ENCODE measurements at regions not wholly inside any gene's neighbourhood (a gene's known extent, or its start where the extent isn't known, plus 50 kb on each side); places are given as distances from the start of the nearest gene placed in this dataset.
"Not testable (repeated sequence)": the region's sequence is repeated elsewhere in the genome, so short reads cannot be mapped to it uniquely, and the experiment has no call there.

GRCh38 chr5:159515909-159516415 lies 185.7 kb upstream of the IL12B start:
- WGBS (ENCODE audit: extremely low coverage, insufficient coverage, low lambda C conversion rate): no CpG with 5 or more reads among the region's 10 CpGs
- DNase-seq: peak; percentile 81

GRCh38 chr5:159518371-159518770 lies 188.1 kb upstream of the IL12B start:
- Histone ChIP-seq H3K4me3 (ENCODE audit: low read length) (no peak overlapping the region), H2AK5ac (ENCODE audit: low read length) (no peak overlapping the region), H3K36me3 (ENCODE audit: control insufficient read depth, insufficient read depth, low read length) (no peaks in the 10 kb centered on the region), H4K8ac (ENCODE audit: low read depth, low read length) (no peak overlapping the region), H3K4me1 (ENCODE audit: control insufficient read depth, low read depth, low read length) (no peaks in the 10 kb centered on the region), H3K79me2 (ENCODE audit: control insufficient read depth, insufficient read depth, low read length) (no peaks in the 10 kb centered on the region), H3K23ac (ENCODE audit: low read length) (no peak overlapping the region), H4K5ac (ENCODE audit: low read length) (no peak overlapping the region), H3K27me3 (ENCODE audit: insufficient read depth, low read length, poor library complexity) (no peaks in the 10 kb centered on the region), H3K18ac (ENCODE audit: low read length) (no peak overlapping the region), H2BK120ac (ENCODE audit: low read depth, low read length) (no peak overlapping the region), H3K56ac (ENCODE audit: low read length) (no peak overlapping the region), H2BK15ac (replicated peaks; ENCODE audit: low read depth) (no peak overlapping the region), H3K27ac (ENCODE audit: low read depth, low read length) (no peak overlapping the region), H3K9ac (ENCODE audit: low read length) (no peak overlapping the region), H3K4ac (ENCODE audit: low read depth, low read length) (no peak overlapping the region), H3K79me1 (ENCODE audit: low read length) (no peaks in the 10 kb centered on the region), H3K4me2 (ENCODE audit: low read length) (no peak overlapping the region), H2BK5ac (ENCODE audit: low read length) (no peak overlapping the region)
- no CpG with 5 or more reads among the region's 3 CpGs for WGBS (ENCODE audit: extremely low coverage, insufficient coverage, low lambda C conversion rate)
- no peak for DNase-seq

More at GRCh38 chr5:159515909-159516415, 185.7 kb upstream of the IL12B start:
- no peak overlapping the region for H4K5ac ChIP-seq (ENCODE audit: low read length)
- no peaks in the 10 kb centered on the region for H3K36me3 ChIP-seq (ENCODE audit: control insufficient read depth, insufficient read depth, low read length)
- H3K27ac ChIP-seq (ENCODE audit: low read depth, low read length): no peak overlapping the region
- H3K79me1 ChIP-seq (ENCODE audit: low read length): no peaks in the 10 kb centered on the region
- no peak overlapping the region for H3K4me3 ChIP-seq (ENCODE audit: low read length)
- H2BK15ac ChIP-seq (replicated peaks; ENCODE audit: low read depth): no peak overlapping the region
- H3K79me2 ChIP-seq (ENCODE audit: control insufficient read depth, insufficient read depth, low read length): no peaks in the 10 kb centered on the region
- no peaks in the 10 kb centered on the region for H3K27me3 ChIP-seq (ENCODE audit: insufficient read depth, low read length, poor library complexity)
- H3K56ac ChIP-seq (ENCODE audit: low read length): no peak overlapping the region
- no peak overlapping the region for H3K9ac ChIP-seq (ENCODE audit: low read length)
- H2BK120ac ChIP-seq (ENCODE audit: low read depth, low read length): no peak overlapping the region
- no peaks in the 10 kb centered on the region for H3K4me1 ChIP-seq (ENCODE audit: control insufficient read depth, low read depth, low read length)
- no peak overlapping the region for H2BK5ac ChIP-seq (ENCODE audit: low read length)
- H3K4me2 ChIP-seq (ENCODE audit: low read length): no peak overlapping the region
- H3K23ac ChIP-seq (ENCODE audit: low read length): no peak overlapping the region
- no peak overlapping the region for H3K4ac ChIP-seq (ENCODE audit: low read depth, low read length)
- no peak overlapping the region for H4K8ac ChIP-seq (ENCODE audit: low read depth, low read length)
- no peak overlapping the region for H3K18ac ChIP-seq (ENCODE audit: low read length)
- H2AK5ac ChIP-seq (ENCODE audit: low read length): no peak overlapping the region

GRCh38 chr5:159519365-159519764 lies 189.1 kb upstream of the IL12B start:
- Histone ChIP-seq H3K4me2 (ENCODE audit: low read length) (no peak overlapping the region), H3K23ac (ENCODE audit: low read length) (no peak overlapping the region), H3K4me1 (ENCODE audit: control insufficient read depth, low read depth, low read length) (no peaks in the 10 kb centered on the region), H3K4me3 (ENCODE audit: low read length) (no peak overlapping the region), H3K79me2 (ENCODE audit: control insufficient read depth, insufficient read depth, low read length) (no peaks in the 10 kb centered on the region), H3K27ac (ENCODE audit: low read depth, low read length) (no peak overlapping the region), H3K79me1 (ENCODE audit: low read length) (no peaks in the 10 kb centered on the region), H2BK5ac (ENCODE audit: low read length) (no peak overlapping the region), H3K36me3 (ENCODE audit: control insufficient read depth, insufficient read depth, low read length) (no peaks in the 10 kb centered on the region), H3K18ac (ENCODE audit: low read length) (no peak overlapping the region), H4K5ac (ENCODE audit: low read length) (no peak overlapping the region), H3K9ac (ENCODE audit: low read length) (no peak overlapping the region), H4K8ac (ENCODE audit: low read depth, low read length) (no peak overlapping the region), H2AK5ac (ENCODE audit: low read length) (no peak overlapping the region), H3K27me3 (ENCODE audit: insufficient read depth, low read length, poor library complexity) (no peaks in the 10 kb centered on the region), H2BK120ac (ENCODE audit: low read depth, low read length) (no peak overlapping the region), H2BK15ac (replicated peaks; ENCODE audit: low read depth) (no peak overlapping the region), H3K4ac (ENCODE audit: low read depth, low read length) (no peak overlapping the region), H3K56ac (ENCODE audit: low read length) (no peak overlapping the region)
- no CpG with 5 or more reads among the region's 7 CpGs for WGBS (ENCODE audit: extremely low coverage, insufficient coverage, low lambda C conversion rate)
- DNase-seq: no peak

GRCh38 chr5:159522841-159523240 lies 192.6 kb upstream of the IL12B start:
- H3K36me3 ChIP-seq (ENCODE audit: control insufficient read depth, insufficient read depth, low read length): no peaks in the 10 kb centered on the region
- no peak overlapping the region for H3K18ac ChIP-seq (ENCODE audit: low read length)
- no peak overlapping the region for H4K8ac ChIP-seq (ENCODE audit: low read depth, low read length)
- no peak overlapping the region for H4K5ac ChIP-seq (ENCODE audit: low read length)
- no peak overlapping the region for H3K56ac ChIP-seq (ENCODE audit: low read length)
- no peak overlapping the region for H2BK5ac ChIP-seq (ENCODE audit: low read length)
- no peak overlapping the region for H3K27ac ChIP-seq (ENCODE audit: low read depth, low read length)
- H2BK120ac ChIP-seq (ENCODE audit: low read depth, low read length): no peak overlapping the region
- no peak overlapping the region for H2BK15ac ChIP-seq (replicated peaks; ENCODE audit: low read depth)
- no peaks in the 10 kb centered on the region for H3K79me2 ChIP-seq (ENCODE audit: control insufficient read depth, insufficient read depth, low read length)
- H3K79me1 ChIP-seq (ENCODE audit: low read length): no peaks in the 10 kb centered on the region
- no peak overlapping the region for H3K9ac ChIP-seq (ENCODE audit: low read length)
- no peak overlapping the region for H3K4me2 ChIP-seq (ENCODE audit: low read length)
- WGBS (ENCODE audit: extremely low coverage, insufficient coverage, low lambda C conversion rate): no CpG with 5 or more reads among the region's 2 CpGs
- no peaks in the 10 kb centered on the region for H3K27me3 ChIP-seq (ENCODE audit: insufficient read depth, low read length, poor library complexity)
- no peak overlapping the region for H3K23ac ChIP-seq (ENCODE audit: low read length)
- no peak for DNase-seq
- H2AK5ac ChIP-seq (ENCODE audit: low read length): no peak overlapping the region
- no peak overlapping the region for H3K4ac ChIP-seq (ENCODE audit: low read depth, low read length)
- no peaks in the 10 kb centered on the region for H3K4me1 ChIP-seq (ENCODE audit: control insufficient read depth, low read depth, low read length)
- no peak overlapping the region for H3K4me3 ChIP-seq (ENCODE audit: low read length)

GRCh38 chr5:159524279-159524678 lies 194.0 kb upstream of the IL12B start:
- not testable (repeated sequence) for H3K27ac ChIP-seq (ENCODE audit: low read depth, low read length); DNase-seq; H3K23ac ChIP-seq (ENCODE audit: low read length); H3K4ac ChIP-seq (ENCODE audit: low read depth, low read length); H2AK5ac ChIP-seq (ENCODE audit: low read length); H2BK15ac ChIP-seq (replicated peaks; ENCODE audit: low read depth); H2BK120ac ChIP-seq (ENCODE audit: low read depth, low read length); H3K79me2 ChIP-seq (ENCODE audit: control insufficient read depth, insufficient read depth, low read length); H3K4me1 ChIP-seq (ENCODE audit: control insufficient read depth, low read depth, low read length); H4K5ac ChIP-seq (ENCODE audit: low read length); H3K79me1 ChIP-seq (ENCODE audit: low read length); H2BK5ac ChIP-seq (ENCODE audit: low read length); H3K56ac ChIP-seq (ENCODE audit: low read length); H3K27me3 ChIP-seq (ENCODE audit: insufficient read depth, low read length, poor library complexity); H3K4me3 ChIP-seq (ENCODE audit: low read length); H3K36me3 ChIP-seq (ENCODE audit: control insufficient read depth, insufficient read depth, low read length); H3K18ac ChIP-seq (ENCODE audit: low read length); H3K9ac ChIP-seq (ENCODE audit: low read length); H4K8ac ChIP-seq (ENCODE audit: low read depth, low read length); H3K4me2 ChIP-seq (ENCODE audit: low read length)
- WGBS (ENCODE audit: extremely low coverage, insufficient coverage, low lambda C conversion rate): no CpG with 5 or more reads among the region's 2 CpGs

GRCh38 chr5:159525117-159525516 lies 194.8 kb upstream of the IL12B start:
- no peaks in the 10 kb centered on the region for H3K4me1 ChIP-seq (ENCODE audit: control insufficient read depth, low read depth, low read length)
- no peak overlapping the region for H3K56ac ChIP-seq (ENCODE audit: low read length)
- H4K5ac ChIP-seq (ENCODE audit: low read length): no peak overlapping the region
- no peak overlapping the region for H3K27ac ChIP-seq (ENCODE audit: low read depth, low read length)
- no peak overlapping the region for H2BK120ac ChIP-seq (ENCODE audit: low read depth, low read length)
- H3K23ac ChIP-seq (ENCODE audit: low read length): no peak overlapping the region
- no peaks in the 10 kb centered on the region for H3K79me2 ChIP-seq (ENCODE audit: control insufficient read depth, insufficient read depth, low read length)
- WGBS (ENCODE audit: extremely low coverage, insufficient coverage, low lambda C conversion rate): no CpG with 5 or more reads among the region's 4 CpGs
- H3K79me1 ChIP-seq (ENCODE audit: low read length): no peaks in the 10 kb centered on the region
- no peak overlapping the region for H3K4ac ChIP-seq (ENCODE audit: low read depth, low read length)
- no peak overlapping the region for H3K9ac ChIP-seq (ENCODE audit: low read length)
- no peak overlapping the region for H2BK15ac ChIP-seq (replicated peaks; ENCODE audit: low read depth)
- H2BK5ac ChIP-seq (ENCODE audit: low read length): no peak overlapping the region
- no peak overlapping the region for H3K4me3 ChIP-seq (ENCODE audit: low read length)
- H3K36me3 ChIP-seq (ENCODE audit: control insufficient read depth, insufficient read depth, low read length): no peaks in the 10 kb centered on the region
- peak; percentile 31 for DNase-seq
- no peak overlapping the region for H3K18ac ChIP-seq (ENCODE audit: low read length)
- no peak overlapping the region for H3K4me2 ChIP-seq (ENCODE audit: low read length)
- H3K27me3 ChIP-seq (ENCODE audit: insufficient read depth, low read length, poor library complexity): no peaks in the 10 kb centered on the region
- H4K8ac ChIP-seq (ENCODE audit: low read depth, low read length): no peak overlapping the region
- H2AK5ac ChIP-seq (ENCODE audit: low read length): no peak overlapping the region
